Natural killer cell (primary cell): ENCODE measurements at regions not wholly inside any gene's neighbourhood (a gene's known extent, or its start where the extent isn't known, plus 50 kb on each side); places are given as distances from the start of the nearest gene placed in this dataset.

Experiments
- ATAC-seq, 3 donors: fragments of 150-1000 bp in 2 of 3; fragments of 200-7000 bp in 1 of 3; cut with Tn5 transposase; 1 replicate in 1 of 3; 2 replicates in 2 of 3; pipeline ENCODE4 v1.10.0; 2021; ENCODE audit warnings: mild to moderate bottlenecking in 2 of 3, moderate library complexity in 2 of 3
- DNase-seq, 2 donors: peaks; one replicate each; pipeline versions ENCODE4 v3.0.0 to v3.0.0-alpha.2; 2013 to 2021; ENCODE audit warnings: mixed read lengths in 1 of 2
- H3K27ac ChIP-seq: one replicate; pipeline ENCODE4 v1.5.1; 2013; ENCODE audit warnings: mild to moderate bottlenecking, low read length
- H3K27me3 ChIP-seq: one replicate; pipeline ENCODE4 v1.6.1; 2013; ENCODE audit warnings: low read length; ENCODE audit not compliant: control insufficient read depth, insufficient read depth
- H3K36me3 ChIP-seq: one replicate; pipeline ENCODE4 v1.6.1; 2013; ENCODE audit warnings: low read length; ENCODE audit not compliant: control insufficient read depth, insufficient read depth
- H3K4me1 ChIP-seq: one replicate; pipeline ENCODE4 v1.6.1; 2013; ENCODE audit warnings: low read length; ENCODE audit not compliant: control insufficient read depth, insufficient read depth
- H3K4me3 ChIP-seq: one replicate; pipeline ENCODE4 v1.5.1; 2013; ENCODE audit warnings: low read length
- H3K9me3 ChIP-seq: one replicate; pipeline ENCODE4 v1.6.1; 2013; ENCODE audit warnings: low read length; ENCODE audit not compliant: control insufficient read depth, insufficient read depth
- H3K27ac Mint-ChIP-seq, 2 donors: one replicate each; pipeline ENCODE4 v1.8.0; 2022; ENCODE audit warnings: mild to moderate bottlenecking in 2 of 2, mixed read lengths in 2 of 2, moderate library complexity in 1 of 2
- H3K27me3 Mint-ChIP-seq, 2 donors: one replicate each; pipeline ENCODE4 v1.8.0; 2022; ENCODE audit warnings: low read depth in 2 of 2, mixed read lengths in 2 of 2
- H3K36me3 Mint-ChIP-seq: one replicate; pipeline ENCODE4 v1.8.0; 2022; ENCODE audit warnings: mixed read lengths
- H3K4me1 Mint-ChIP-seq, 2 donors: one replicate each; pipeline ENCODE4 v1.8.0; 2022; ENCODE audit warnings: mixed read lengths in 2 of 2
- H3K4me3 Mint-ChIP-seq: one replicate; pipeline ENCODE4 v1.8.0; 2022; ENCODE audit warnings: mild to moderate bottlenecking, moderate library complexity, mixed read lengths
- H3K9me3 Mint-ChIP-seq, 2 donors: one replicate each; pipeline ENCODE4 v1.8.0; 2022; ENCODE audit warnings: mixed read lengths in 2 of 2
- CTCF ChIP-seq: fragments of 200-600 bp; IDR thresholded peaks from one replicate; pipeline ENCODE4 v1.8.0; 2022; ENCODE audit warnings: antibody characterized with exemption
- WGBS: methylation state at CpG from one replicate; pipeline ENCODE4 v1.1.7; 2013; ENCODE audit warnings: missing lambda C conversion rate; ENCODE audit not compliant: insufficient coverage; 5-methylcytosine and 5-hydroxymethylcytosine counted together
- intact Hi-C: fragments of 100-400 bp; cut with micrococcal nuclease; formaldehyde crosslinking; loops from one replicate; pipeline ENCODE4 v1.14.2; 2022

DNA sequence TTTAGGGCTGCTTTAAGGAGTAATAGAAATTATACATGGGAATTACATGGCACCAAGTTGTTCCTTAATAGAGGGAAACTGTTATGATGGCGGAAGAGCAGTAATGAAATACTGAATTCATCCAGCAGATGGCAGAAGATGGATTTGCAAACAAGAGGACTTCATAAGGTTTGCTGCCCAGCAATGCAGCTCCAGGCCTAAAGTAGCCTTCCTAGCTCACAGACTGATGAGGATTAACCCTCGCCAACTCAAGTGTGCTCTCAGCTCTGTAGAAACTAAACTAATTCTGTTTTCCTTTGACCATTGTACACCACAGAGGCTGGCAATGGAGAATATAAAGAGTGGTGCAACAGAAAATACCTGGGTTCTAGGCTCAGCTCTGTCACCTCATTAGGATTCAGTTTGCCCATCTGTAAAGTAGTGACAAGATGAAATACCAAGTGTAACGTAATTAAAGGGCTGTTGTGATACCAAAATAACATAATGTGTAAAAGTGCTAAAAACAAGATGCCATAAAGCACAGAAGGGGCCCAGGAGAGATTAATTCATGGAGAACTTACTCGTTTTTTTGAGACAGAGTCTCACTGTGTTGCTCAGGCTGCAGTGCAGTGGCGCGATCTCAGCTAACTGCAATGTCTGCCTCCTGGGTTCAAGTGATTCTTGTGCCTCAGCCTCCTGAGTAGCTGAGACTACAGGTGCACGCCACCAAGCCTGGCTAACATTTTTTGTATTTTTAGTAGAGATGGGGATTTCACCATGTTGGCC, 102.4 kb upstream of the SERBP1 start:
- no peak overlapping the region for H3K27ac Mint-ChIP-seq

DNA sequence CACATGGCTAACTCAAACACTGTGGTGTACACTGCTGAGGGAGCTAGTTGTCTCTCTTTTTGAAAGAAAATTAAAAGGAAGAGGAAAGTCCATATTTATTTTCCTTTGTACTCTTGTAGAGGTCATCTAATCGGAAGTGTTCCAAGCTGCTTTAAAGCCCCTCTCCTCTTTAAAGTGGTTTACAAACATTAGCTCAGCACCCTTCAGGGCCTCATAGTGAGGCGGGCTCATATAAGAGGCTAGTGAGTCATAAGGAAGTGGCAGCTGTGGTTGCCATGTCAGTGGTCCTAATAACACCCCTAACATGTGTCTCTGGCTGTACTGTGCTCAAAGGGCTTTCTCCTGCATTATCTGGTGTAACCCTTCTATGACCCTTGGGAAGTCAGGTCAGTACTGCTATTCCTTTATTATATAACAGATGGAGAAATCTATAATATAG, 104.4 kb upstream of the SERBP1 start:
- Histone ChIP-seq H3K4me3 (no peak overlapping the region), H3K36me3 (no peaks in the 10 kb centered on the region), H3K27me3 (no peaks in the 10 kb centered on the region), H3K9me3 (no peaks in the 10 kb centered on the region), H3K27ac (no peak overlapping the region), H3K4me1 (no peaks in the 10 kb centered on the region)
- ATAC-seq (peak in 2 of 3 donors; percentile 84 to 91), DNase-seq (no peak)
- intact Hi-C loops: no loop called here
- peak overlapping the region; percentile 60 for H3K4me3 Mint-ChIP-seq
- no peak for TF ChIP-seq CTCF
- no peaks in the 10 kb centered on the region for H3K27me3 Mint-ChIP-seq
- no CpG with 5 or more reads among the region's 2 CpGs for WGBS
- no peaks in the 10 kb centered on the region for H3K9me3 Mint-ChIP-seq
- H3K36me3 Mint-ChIP-seq: no peaks in the 10 kb centered on the region
- H3K27ac Mint-ChIP-seq: peak overlapping the region in 1 of 2 donors; percentile 77
- peaks cover 0 to 16% of the 10 kb centered on the region in 2 donors for H3K4me1 Mint-ChIP-seq

More for the DNA sequence above, 102.4 kb upstream of the SERBP1 start:
- WGBS: 73% methylated on average over 7 of the region's 7 CpGs
- peak in 1 of 2 donors; percentile 60 for DNase-seq
- Mint-ChIP-seq H3K36me3 (no peaks in the 10 kb centered on the region), H3K9me3 (no peaks in the 10 kb centered on the region), H3K4me3 (no peak overlapping the region), H3K27me3 (peaks cover 0 to 3% of the 10 kb centered on the region in 2 donors), H3K4me1 (peaks cover 0 to 16% of the 10 kb centered on the region in 2 donors)
- intact Hi-C loops: loop anchor here (1.0 kb wide), 1 partner anchor 228 kb away; no protein-coding TSS in a partner anchor
- TF ChIP-seq CTCF: peak; percentile 72
- Histone ChIP-seq H3K36me3 (no peaks in the 10 kb centered on the region), H3K27me3 (no peaks in the 10 kb centered on the region), H3K27ac (no peak overlapping the region), H3K9me3 (no peaks in the 10 kb centered on the region), H3K4me3 (no peak overlapping the region), H3K4me1 (no peaks in the 10 kb centered on the region)
- peak in 1 of 3 donors; percentile 38 for ATAC-seq

DNA sequence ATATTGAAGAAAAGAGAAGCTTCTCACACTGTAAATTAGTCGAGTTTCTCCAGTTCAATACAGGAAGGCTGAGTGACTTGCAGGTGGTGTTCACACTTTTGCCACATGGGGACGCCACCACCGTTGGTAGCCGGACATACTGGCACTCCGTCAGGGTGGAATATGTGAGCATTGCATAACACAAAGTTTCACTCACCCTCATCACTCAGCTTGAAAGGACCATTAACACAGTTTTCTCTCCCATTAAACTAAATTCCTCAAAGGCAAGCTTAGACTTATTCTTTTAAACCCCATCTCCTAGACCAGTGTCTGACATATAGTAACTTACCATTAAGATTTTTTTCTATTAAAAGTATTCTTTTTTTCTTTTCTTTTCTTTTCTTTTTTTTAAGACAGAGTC, 105.3 kb upstream of the SERBP1 start:
- Mint-ChIP-seq H3K36me3 (no peaks in the 10 kb centered on the region), H3K27me3 (no peaks in the 10 kb centered on the region), H3K4me1 (peaks cover 0 to 16% of the 10 kb centered on the region in 2 donors), H3K9me3 (no peaks in the 10 kb centered on the region), H3K4me3 (no peak overlapping the region), H3K27ac (peak overlapping the region in 1 of 2 donors; percentile 77)
- no peak overlapping the region for H3K27ac ChIP-seq
- 5% methylated on average over 5 of the region's 5 CpGs for WGBS
- H3K27me3 ChIP-seq: no peaks in the 10 kb centered on the region
- no peak overlapping the region for H3K4me3 ChIP-seq
- intact Hi-C loops: no loop called here
- no peaks in the 10 kb centered on the region for H3K36me3 ChIP-seq
- H3K4me1 ChIP-seq: no peaks in the 10 kb centered on the region
- no peaks in the 10 kb centered on the region for H3K9me3 ChIP-seq
- TF ChIP-seq CTCF: peak; percentile 59
- peak; percentile 68 to 79 (median 77) for ATAC-seq
- DNase-seq: peak; percentile 26 to 41
